Ishikawa (cell line): ENCODE measurements at regions not wholly inside any gene's neighbourhood (a gene's known extent, or its start where the extent isn't known, plus 50 kb on each side); places are given as distances from the start of the nearest gene placed in this dataset.

Source experiments
- CEBPB ChIP-seq: IDR thresholded peaks from 2 replicates; pipeline ENCODE4 v1.6.1; 2012
- CREB1 ChIP-seq: IDR thresholded peaks from 2 replicates; pipeline ENCODE4 v1.6.1; 2012; ENCODE audit warnings: low read depth
- EP300 ChIP-seq: IDR thresholded peaks from 2 replicates; pipeline ENCODE4 v1.6.1; 2012; ENCODE audit warnings: borderline replicate concordance
- MAX ChIP-seq: IDR thresholded peaks from 2 replicates; pipeline ENCODE4 v1.6.1; 2012
- RAD21 ChIP-seq: IDR thresholded peaks from 2 replicates; pipeline ENCODE4 v1.6.1; 2012; ENCODE audit warnings: low read depth

DNA sequence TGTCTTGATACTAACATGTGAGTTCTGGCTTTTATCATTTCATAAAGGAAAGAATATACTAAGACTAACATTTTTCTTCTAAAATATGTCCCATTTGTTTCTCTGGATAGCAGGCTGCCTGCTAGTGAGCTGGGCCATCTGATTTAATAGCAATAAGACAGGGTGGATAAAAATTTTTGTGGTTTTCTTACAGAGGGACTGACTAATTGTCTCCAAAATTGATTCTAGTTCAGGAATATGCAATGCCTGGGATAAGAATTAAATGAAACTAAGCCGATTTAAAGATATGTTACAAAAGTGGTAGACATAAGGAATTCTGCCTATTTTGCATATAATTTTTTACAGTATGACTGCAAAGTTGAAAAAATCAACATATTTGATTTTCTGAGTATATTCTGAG, 252.9 kb upstream of the NAV3 start:
- TF ChIP-seq MAX (no peak), CREB1 (no peak), CEBPB (no peak), RAD21 (no peak), EP300 (no peak)
